ENCODE measurements at regions not wholly inside any gene's neighbourhood (a gene's known extent, or its start where the extent isn't known, plus 50 kb on each side); places are given as distances from the start of the nearest gene placed in this dataset.

DNA sequence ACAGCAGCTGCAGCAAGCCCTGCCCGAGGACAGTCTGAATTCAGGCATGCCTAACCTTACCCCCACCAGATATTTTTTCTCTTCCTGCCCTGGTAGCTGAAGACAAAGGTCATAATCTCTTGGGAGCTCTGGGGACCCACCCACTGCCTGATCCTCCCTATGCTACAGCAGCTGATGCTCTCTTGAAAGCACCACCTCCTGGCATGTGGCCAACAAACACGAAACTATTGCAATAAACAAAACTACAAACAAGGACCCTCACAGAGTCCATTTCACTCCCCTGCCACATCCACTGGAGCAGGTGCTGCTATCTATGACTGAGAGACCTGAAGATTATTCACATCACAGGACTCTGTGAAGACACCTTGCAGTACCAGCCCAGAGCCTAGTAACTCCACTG lies 238.5 kb upstream of the HS3ST5 start:
- H3K4me3 ChIP-seq (ENCODE audit: low read length): no peak overlapping the region
- TF ChIP-seq, protein P1, sequence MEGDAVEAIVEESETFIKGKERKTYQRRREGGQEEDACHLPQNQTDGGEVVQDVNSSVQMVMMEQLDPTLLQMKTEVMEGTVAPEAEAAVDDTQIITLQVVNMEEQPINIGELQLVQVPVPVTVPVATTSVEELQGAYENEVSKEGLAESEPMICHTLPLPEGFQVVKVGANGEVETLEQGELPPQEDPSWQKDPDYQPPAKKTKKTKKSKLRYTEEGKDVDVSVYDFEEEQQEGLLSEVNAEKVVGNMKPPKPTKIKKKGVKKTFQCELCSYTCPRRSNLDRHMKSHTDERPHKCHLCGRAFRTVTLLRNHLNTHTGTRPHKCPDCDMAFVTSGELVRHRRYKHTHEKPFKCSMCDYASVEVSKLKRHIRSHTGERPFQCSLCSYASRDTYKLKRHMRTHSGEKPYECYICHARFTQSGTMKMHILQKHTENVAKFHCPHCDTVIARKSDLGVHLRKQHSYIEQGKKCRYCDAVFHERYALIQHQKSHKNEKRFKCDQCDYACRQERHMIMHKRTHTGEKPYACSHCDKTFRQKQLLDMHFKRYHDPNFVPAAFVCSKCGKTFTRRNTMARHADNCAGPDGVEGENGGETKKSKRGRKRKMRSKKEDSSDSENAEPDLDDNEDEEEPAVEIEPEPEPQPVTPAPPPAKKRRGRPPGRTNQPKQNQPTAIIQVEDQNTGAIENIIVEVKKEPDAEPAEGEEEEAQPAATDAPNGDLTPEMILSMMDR (IDR thresholded peaks at IDR 0.05; ENCODE audit: insufficient read depth, low read depth, low read length, missing control alignments): no peak
- no peak for DNase-seq (ENCODE audit: low read depth)

DNA sequence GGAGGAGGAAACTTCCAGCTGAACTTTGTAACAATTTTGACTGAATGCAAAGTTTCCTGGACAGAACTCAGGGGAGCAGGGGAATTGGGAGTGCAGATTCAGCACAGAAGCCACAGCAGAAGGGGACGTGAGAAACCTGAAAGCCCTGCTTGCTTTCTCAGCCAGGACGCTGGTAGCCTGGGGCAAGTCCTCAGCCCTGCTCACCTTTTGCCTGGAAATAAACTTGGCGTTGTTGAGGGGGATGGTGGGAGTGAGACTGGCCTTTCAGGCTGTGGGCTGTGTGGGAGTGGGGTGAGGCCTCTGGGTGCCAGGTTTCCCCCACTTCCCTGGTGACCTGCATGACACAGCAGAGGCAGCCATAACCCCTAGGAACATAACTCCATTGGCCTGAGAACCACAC lies 238.1 kb upstream of the HS3ST5 start:
- DNase-seq (ENCODE audit: low read depth): no peak
- TF ChIP-seq, protein P1 (IDR thresholded peaks at IDR 0.05; ENCODE audit: insufficient read depth, low read depth, low read length, missing control alignments): no peak

DNA sequence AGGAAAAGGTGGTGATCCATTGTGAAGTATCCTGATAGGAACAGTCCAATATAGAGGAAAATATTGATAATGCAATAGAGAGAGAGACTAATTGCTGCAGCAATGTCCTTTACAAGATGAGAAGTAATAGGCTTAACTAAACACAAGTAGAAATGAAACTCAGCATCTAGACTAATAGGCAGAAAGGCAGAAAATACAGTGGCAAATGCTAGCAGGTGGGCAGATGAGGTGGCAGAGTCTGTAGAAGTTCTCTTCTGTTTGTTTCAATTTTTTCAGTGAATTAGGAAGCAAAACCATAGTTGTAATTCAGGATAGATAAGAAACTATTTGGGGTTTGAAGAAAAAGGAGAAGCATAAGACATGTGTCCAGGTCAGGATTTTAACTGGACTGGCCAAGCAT lies 236.7 kb upstream of the HS3ST5 start:
- TF ChIP-seq, protein P1 (IDR thresholded peaks at IDR 0.05; ENCODE audit: insufficient read depth, low read depth, low read length, missing control alignments): no peak
- no peak overlapping the region for H3K4me3 ChIP-seq (ENCODE audit: low read length)
- no peak for DNase-seq (ENCODE audit: low read depth)

More for the DNA sequence above, 238.1 kb upstream of the HS3ST5 start:
- no peak overlapping the region for H3K4me3 ChIP-seq (ENCODE audit: low read length)

DNA sequence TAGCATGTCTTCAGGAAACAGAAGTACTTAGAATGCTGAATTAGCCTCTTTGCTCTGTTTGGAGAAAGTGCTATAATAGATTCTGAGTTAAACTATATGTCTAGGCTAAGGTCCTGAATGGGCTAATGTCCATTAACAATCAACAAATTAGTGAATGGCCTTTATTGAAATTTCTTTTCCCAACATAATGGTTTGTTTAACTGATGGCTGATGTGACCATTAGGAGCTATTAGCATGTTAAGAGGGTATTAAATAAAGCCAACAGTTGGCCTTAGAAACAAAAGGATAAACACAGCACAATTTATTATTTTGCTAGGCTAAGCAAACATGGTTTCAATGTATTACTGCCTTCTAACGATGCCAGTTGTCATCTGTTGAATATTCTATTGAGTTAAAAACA lies 234.3 kb upstream of the HS3ST5 start:
- H3K4me3 ChIP-seq (ENCODE audit: low read length): no peak overlapping the region
- no peak for DNase-seq (ENCODE audit: low read depth)
- TF ChIP-seq, protein P1 (IDR thresholded peaks at IDR 0.05; ENCODE audit: insufficient read depth, low read depth, low read length, missing control alignments): no peak

DNA sequence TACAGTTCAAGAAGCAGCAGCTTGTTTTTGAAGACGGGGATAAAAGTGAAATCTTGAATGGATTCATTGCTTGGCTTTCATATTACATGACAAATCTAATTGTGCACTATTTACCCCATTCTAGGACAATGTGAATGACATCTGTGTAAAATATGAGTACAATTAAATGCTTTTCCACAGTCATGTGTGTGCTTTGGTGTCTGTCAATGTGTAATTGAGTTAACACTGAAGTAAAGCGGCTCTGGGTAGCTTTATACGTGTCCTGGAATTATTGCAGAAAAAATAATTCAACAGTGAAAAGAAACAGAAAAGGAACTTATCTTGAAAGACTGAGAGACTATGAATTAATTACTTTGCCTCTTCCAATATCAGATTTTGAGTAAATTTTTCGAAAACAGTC lies 233.5 kb upstream of the HS3ST5 start:
- no peak for DNase-seq (ENCODE audit: low read depth)

DNA sequence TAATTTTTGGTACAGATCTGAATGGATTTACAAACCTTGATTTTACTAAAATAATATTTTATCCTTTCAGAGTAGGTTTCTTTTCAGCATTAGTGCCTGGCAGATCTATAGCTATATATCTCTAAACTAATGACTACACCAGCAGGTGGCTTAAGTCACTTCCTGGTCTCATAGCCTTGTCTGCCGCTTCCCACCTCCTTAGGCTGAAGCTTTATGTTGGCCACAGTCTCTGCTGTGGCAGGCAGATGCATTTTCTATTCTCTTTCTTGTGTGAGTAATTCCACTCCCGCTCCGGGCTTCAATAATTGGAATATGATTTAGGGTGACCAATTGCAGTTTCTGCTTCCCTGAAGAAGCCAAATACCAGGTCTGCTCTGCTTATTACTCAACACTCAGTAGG lies 226.8 kb upstream of the HS3ST5 start:
- H3K4me3 ChIP-seq (ENCODE audit: low read length): no peak overlapping the region
- no peak for DNase-seq (ENCODE audit: low read depth)
- TF ChIP-seq, protein P1 (IDR thresholded peaks at IDR 0.05; ENCODE audit: insufficient read depth, low read depth, low read length, missing control alignments): no peak

More for the DNA sequence above, 233.5 kb upstream of the HS3ST5 start:
- no peak overlapping the region for H3K4me3 ChIP-seq (ENCODE audit: low read length)
- TF ChIP-seq, protein P1 (IDR thresholded peaks at IDR 0.05; ENCODE audit: insufficient read depth, low read depth, low read length, missing control alignments): no peak

DNA sequence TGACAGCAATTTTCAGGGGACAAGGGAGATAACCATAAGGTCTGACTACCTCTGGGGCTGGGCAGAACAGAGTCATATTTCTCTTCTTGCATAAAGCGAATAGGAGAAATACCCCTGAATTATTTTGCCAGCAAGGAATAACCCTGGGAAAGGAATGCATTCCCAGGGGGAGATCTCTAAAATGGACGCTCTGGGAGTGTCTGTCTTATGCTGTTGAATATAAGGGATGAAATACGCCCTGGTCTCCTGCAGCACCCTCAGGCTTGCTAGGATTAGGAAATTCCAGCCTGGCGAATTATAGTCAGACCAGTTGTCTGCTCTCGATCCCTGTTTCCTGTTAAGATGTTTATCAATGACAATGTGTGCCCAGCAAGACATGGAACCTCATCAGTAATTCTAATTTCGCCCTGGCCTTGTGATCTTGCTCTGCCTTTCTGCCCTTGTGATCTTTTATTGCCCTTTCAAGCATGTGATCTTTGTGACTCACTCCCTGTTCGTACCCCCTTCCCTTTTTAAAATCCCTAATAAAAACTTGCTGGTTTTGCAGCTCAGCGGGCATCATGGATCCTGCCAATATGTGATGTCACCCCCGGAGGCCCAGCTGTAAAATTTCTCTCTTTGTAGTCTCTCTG lies 221.6 kb upstream of the HS3ST5 start:
- H3K4me3 ChIP-seq (ENCODE audit: low read length): no peak overlapping the region
- no peak for DNase-seq (ENCODE audit: low read depth)
- TF ChIP-seq, protein P1 (IDR thresholded peaks at IDR 0.05; ENCODE audit: insufficient read depth, low read depth, low read length, missing control alignments): no peak
